Liver (tissue), 8 donors: ENCODE measurements at regions not wholly inside any gene's neighbourhood (a gene's known extent, or its start where the extent isn't known, plus 50 kb on each side); places are given as distances from the start of the nearest gene placed in this dataset.

Experiments
- DNase-seq: peaks from one replicate; pipeline ENCODE4 v3.0.0-alpha.2; 2017; ENCODE audit warnings: low spot score
- H3K27ac ChIP-seq, 2 donors: one replicate each; pipeline ENCODE4 v1.7.0; 2013; ENCODE audit warnings: inconsistent platforms in 2 of 2, low read length in 2 of 2, control low read depth in 1 of 2, low read depth in 1 of 2, mild to moderate bottlenecking in 1 of 2
- H3K27me3 ChIP-seq, 4 donors: one replicate each; pipeline versions ENCODE4 v1.6.1 to v1.7.0; 2013; ENCODE audit warnings: low read length in 3 of 4, inconsistent platforms in 1 of 4, mild to moderate bottlenecking in 1 of 4, moderate library complexity in 1 of 4; ENCODE audit not compliant: control insufficient read depth in 4 of 4, insufficient read depth in 4 of 4
- H3K36me3 ChIP-seq, 4 donors: one replicate each; pipeline versions ENCODE4 v1.6.1 to v1.7.0; 2013; ENCODE audit warnings: low read length in 3 of 4, mild to moderate bottlenecking in 3 of 4, low read depth in 1 of 4, moderate library complexity in 1 of 4; ENCODE audit not compliant: control insufficient read depth in 4 of 4, insufficient read depth in 3 of 4
- H3K4me1 ChIP-seq, 4 donors: one replicate each; pipeline versions ENCODE4 v1.6.1 to v1.7.0; 2013; ENCODE audit warnings: low read length in 3 of 4, mild to moderate bottlenecking in 3 of 4, moderate library complexity in 1 of 4; ENCODE audit not compliant: control insufficient read depth in 4 of 4, insufficient read depth in 4 of 4
- H3K4me3 ChIP-seq, 3 donors: one replicate each; pipeline versions ENCODE4 v1.6.1 to v1.7.0; 2013; ENCODE audit warnings: low read length in 3 of 3, control low read depth in 1 of 3, low read depth in 1 of 3, mild to moderate bottlenecking in 1 of 3
- H3K9ac ChIP-seq, 2 donors: one replicate each; pipeline ENCODE4 v1.7.0; 2013; ENCODE audit warnings: low read length in 2 of 2, mild to moderate bottlenecking in 2 of 2, moderate library complexity in 2 of 2, control low read depth in 1 of 2, low read depth in 1 of 2
- H3K9me3 ChIP-seq, 4 donors: one replicate each; pipeline versions ENCODE4 v1.6.1 to v1.7.0; 2013; ENCODE audit warnings: low read length in 3 of 4; ENCODE audit not compliant: control insufficient read depth in 4 of 4
- ATF3 ChIP-seq: IDR thresholded peaks from 2 replicates; pipeline ENCODE4 v1.6.1; 2016; ENCODE audit warnings: antibody characterized with exemption
- CTCF ChIP-seq: fragments of 150-350 bp; IDR thresholded peaks from 2 replicates; pipeline ENCODE4 v1.5.1; 2017; ENCODE audit warnings: improper control_type of control experiment, low read depth, low read length; ENCODE audit not compliant: missing input control
- EGR1 ChIP-seq, 2 donors: IDR thresholded peaks; 2 replicates each; pipeline ENCODE4 v1.6.1; 2016 to 2018; ENCODE audit warnings: antibody characterized with exemption in 2 of 2, low read depth in 2 of 2
- FOXA1 ChIP-seq: IDR thresholded peaks from 2 replicates; pipeline ENCODE4 v1.6.1; 2016; ENCODE audit warnings: antibody characterized with exemption
- FOXA2 ChIP-seq: IDR thresholded peaks from 2 replicates; pipeline ENCODE4 v1.6.1; 2016; ENCODE audit warnings: antibody characterized with exemption
- GABPA ChIP-seq, 2 donors: IDR thresholded peaks in 1 of 2; conservative IDR thresholded peaks in 1 of 2; 2 replicates each; pipeline ENCODE4 v1.6.1; 2016; ENCODE audit warnings: antibody characterized with exemption in 2 of 2, mild to moderate bottlenecking in 1 of 2, moderate library complexity in 1 of 2
- HNF4A ChIP-seq, 2 donors: conservative IDR thresholded peaks; 2 replicates each; pipeline ENCODE4 v1.6.1; 2016; ENCODE audit warnings: antibody characterized with exemption in 2 of 2, mild to moderate bottlenecking in 2 of 2
- HNF4G ChIP-seq: IDR thresholded peaks from 2 replicates; pipeline ENCODE4 v1.6.1; 2016; ENCODE audit warnings: antibody characterized with exemption
- JUND ChIP-seq, 2 donors: IDR thresholded peaks; 2 replicates each; pipeline ENCODE4 v1.6.1; 2016; ENCODE audit warnings: antibody characterized with exemption in 2 of 2
- MAX ChIP-seq: IDR thresholded peaks from 2 replicates; pipeline ENCODE4 v1.6.1; 2016; ENCODE audit warnings: antibody characterized with exemption
- NR2F2 ChIP-seq: IDR thresholded peaks from 2 replicates; pipeline ENCODE4 v1.6.1; 2016; ENCODE audit warnings: antibody characterized with exemption
- RAD21 ChIP-seq, 2 donors: IDR thresholded peaks; 2 replicates each; pipeline ENCODE4 v1.6.1; 2016; ENCODE audit warnings: antibody characterized with exemption in 2 of 2, mild to moderate bottlenecking in 2 of 2
- REST ChIP-seq: IDR thresholded peaks from 2 replicates; pipeline ENCODE4 v1.6.1; 2016; ENCODE audit warnings: antibody characterized with exemption, mild to moderate bottlenecking
- RXRA ChIP-seq, 2 donors: IDR thresholded peaks; 2 replicates each; pipeline ENCODE4 v1.6.1; 2017 to 2018; ENCODE audit warnings: antibody characterized with exemption in 2 of 2, mild to moderate bottlenecking in 1 of 2
- SP1 ChIP-seq: IDR thresholded peaks from 2 replicates; pipeline ENCODE4 v1.6.1; 2018; ENCODE audit warnings: antibody characterized with exemption, mild to moderate bottlenecking
- TAF1 ChIP-seq: conservative IDR thresholded peaks from 2 replicates; pipeline ENCODE4 v1.6.1; 2016; ENCODE audit warnings: antibody characterized with exemption, mild to moderate bottlenecking
- YY1 ChIP-seq: IDR thresholded peaks from 2 replicates; pipeline ENCODE4 v1.6.1; 2016; ENCODE audit warnings: antibody characterized with exemption, mild to moderate bottlenecking
- ZBTB33 ChIP-seq: IDR thresholded peaks from 2 replicates; pipeline ENCODE4 v1.6.1; 2016; ENCODE audit warnings: antibody characterized with exemption
- WGBS: extraction: QIAGEN DNeasy Blood & Tissue Kit; methylation state at CpG from one replicate; pipeline ENCODE4 v1.1.7; 2013; 5-methylcytosine and 5-hydroxymethylcytosine counted together
- donor health status: healthy.
- donor health status: healthy.
- donor health status: healthy.
- donor health status: healthy.
- donor health status: healthy.

GRCh38 chr10:111750165-111750849 lies 433.3 kb downstream of the GPAM start:
- TF ChIP-seq TAF1: no peak
- TF ChIP-seq FOXA1: no peak
- no peak for TF ChIP-seq REST
- no peak for TF ChIP-seq HNF4G
- TF ChIP-seq HNF4A (conservative IDR thresholded peaks at IDR 0.05): no peak
- no peak for TF ChIP-seq MAX
- TF ChIP-seq RAD21 (IDR thresholded peaks at IDR 0.05): no peak
- TF ChIP-seq RXRA (IDR thresholded peaks at IDR 0.05): no peak
- no peak for TF ChIP-seq GABPA (IDR thresholded peaks at IDR 0.05 in 1 of 2, conservative IDR thresholded peaks at IDR 0.05 in 1 of 2)
- TF ChIP-seq ZBTB33: no peak
- no peak for TF ChIP-seq CTCF
- TF ChIP-seq FOXA2: no peak
- TF ChIP-seq NR2F2: no peak
- TF ChIP-seq EGR1 (IDR thresholded peaks at IDR 0.05; ENCODE audit: low read depth in 2 of 2): no peak
- no peak for TF ChIP-seq JUND (IDR thresholded peaks at IDR 0.05)
- no peak for TF ChIP-seq ATF3
- TF ChIP-seq SP1: no peak
- TF ChIP-seq YY1: no peak
- no peak overlapping the region for H3K4me3 ChIP-seq
- no peak overlapping the region for H3K27ac ChIP-seq
- DNase-seq: no peak
- peaks cover 0 to 5% (median 0%) of the 10 kb centered on the region in 4 donors for H3K27me3 ChIP-seq
- H3K9me3 ChIP-seq: no peaks in the 10 kb centered on the region
- no peaks in the 10 kb centered on the region for H3K4me1 ChIP-seq
- H3K36me3 ChIP-seq: no peaks in the 10 kb centered on the region
- H3K9ac ChIP-seq: no peak overlapping the region
- WGBS: 48% methylated on average over 2 of the region's 2 CpGs
